Gastrocnemius medialis (tissue), 4 donors: ENCODE measurements at regions not wholly inside any gene's neighbourhood (a gene's known extent, or its start where the extent isn't known, plus 50 kb on each side); places are given as distances from the start of the nearest gene placed in this dataset.

Experiments used
- CTCF ChIP-seq, 5 experiments: fragments of 450-650 bp in 3 of 5; fragments of 200-600 bp in 2 of 5; sonication (generic) in 2 of 5; IDR thresholded peaks in 4 of 5; conservative IDR thresholded peaks in 1 of 5; 1 replicate in 4 of 5; 2 replicates in 1 of 5; pipeline ENCODE4 v1.5.1; 2016 to 2019; ENCODE audit warnings: antibody characterized with exemption in 5 of 5, mild to moderate bottlenecking in 3 of 5, moderate library complexity in 3 of 5
- POLR2A ChIP-seq, 2 donors: fragments of 450-650 bp; IDR thresholded peaks; one replicate each; pipeline ENCODE4 v1.6.1; 2017; ENCODE audit warnings: antibody characterized with exemption in 2 of 2, mild to moderate bottlenecking in 2 of 2, moderate library complexity in 2 of 2

GRCh38 chr2:239815671-239816070 lies 209.5 kb downstream of the NDUFA10 start:
- TF ChIP-seq CTCF (IDR thresholded peaks at IDR 0.05 in 4 of 5, conservative IDR thresholded peaks at IDR 0.05 in 1 of 5) (no peak), POLR2A (IDR thresholded peaks at IDR 0.05) (no peak)
